Heart left ventricle (tissue), 13 donors: ENCODE measurements at regions not wholly inside any gene's neighbourhood (a gene's known extent, or its start where the extent isn't known, plus 50 kb on each side); places are given as distances from the start of the nearest gene placed in this dataset.

Experiments used
- POLR2A ChIP-seq, 2 donors: fragments of 450-650 bp; IDR thresholded peaks; one replicate each; pipeline ENCODE4 v1.6.1; 2017; ENCODE audit warnings: antibody characterized with exemption in 2 of 2, mild to moderate bottlenecking in 2 of 2, moderate library complexity in 2 of 2
- TF ChIP-seq, protein P1 (sequence below), 12 donors: fragments of 200-600 bp; sonication (generic) in 4 of 12; IDR thresholded peaks; one replicate each; pipeline versions ENCODE4 v1.5.0 to v1.8.0; 2018 to 2022; ENCODE audit warnings: antibody characterized with exemption in 12 of 12, mild to moderate bottlenecking in 5 of 12
- donor health status: ischemic (EF 13 %, LVEDD 7.1; RV severe dilation, severe dysfunction).
- donor health status: DM: no; HTN: yes; CAD: no.
- donor health status: DM: no; HTN: no; CAD: no.
- donor health status: ischemic (EF 25% LVEDD 6.9; RV normal size, moderate dysfunction).
- donor health status: ischemic (EF 25% LVEDD 5.7; RV mildly dilated, moderate dysfunction).
- donor health status: ischemic (EF 35%, LVEDD 5.7; RV mildly dilated, moderate dysfunction).
- donor health status: nonischemic (EF 11% LVEDD 7.7; RV severe dilation, severe dysfunction).
- donor health status: DM: yes; HTN: yes; CAD: no.
- donor health status: PGD.
- donor health status: ischemic (EF 29% LVEDD 5.4; RV normal size, mild dysfunction).
- donor health status: nonischemic (EF 23%, LVEDD 6.1; RV moderate dilation, normal function).

DNA sequence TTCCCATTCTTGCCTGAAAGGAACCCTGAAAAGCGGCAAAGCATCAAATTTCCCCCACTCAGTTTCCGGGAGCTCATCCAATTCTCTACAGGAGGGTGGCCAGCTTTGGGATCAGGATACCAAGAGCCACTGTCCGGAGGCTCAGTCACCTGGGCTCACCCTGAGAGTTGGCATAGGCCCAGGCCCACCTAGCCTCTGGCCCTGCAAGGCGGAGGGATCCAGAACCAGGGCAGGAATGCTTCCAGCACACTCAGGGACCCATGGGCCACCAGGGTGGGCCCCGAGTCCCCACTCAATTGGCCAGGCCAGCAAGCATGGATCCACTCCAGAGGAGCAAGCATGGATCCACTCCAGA, 432.9 kb upstream of the MYT1L start:
- TF ChIP-seq, protein P1, sequence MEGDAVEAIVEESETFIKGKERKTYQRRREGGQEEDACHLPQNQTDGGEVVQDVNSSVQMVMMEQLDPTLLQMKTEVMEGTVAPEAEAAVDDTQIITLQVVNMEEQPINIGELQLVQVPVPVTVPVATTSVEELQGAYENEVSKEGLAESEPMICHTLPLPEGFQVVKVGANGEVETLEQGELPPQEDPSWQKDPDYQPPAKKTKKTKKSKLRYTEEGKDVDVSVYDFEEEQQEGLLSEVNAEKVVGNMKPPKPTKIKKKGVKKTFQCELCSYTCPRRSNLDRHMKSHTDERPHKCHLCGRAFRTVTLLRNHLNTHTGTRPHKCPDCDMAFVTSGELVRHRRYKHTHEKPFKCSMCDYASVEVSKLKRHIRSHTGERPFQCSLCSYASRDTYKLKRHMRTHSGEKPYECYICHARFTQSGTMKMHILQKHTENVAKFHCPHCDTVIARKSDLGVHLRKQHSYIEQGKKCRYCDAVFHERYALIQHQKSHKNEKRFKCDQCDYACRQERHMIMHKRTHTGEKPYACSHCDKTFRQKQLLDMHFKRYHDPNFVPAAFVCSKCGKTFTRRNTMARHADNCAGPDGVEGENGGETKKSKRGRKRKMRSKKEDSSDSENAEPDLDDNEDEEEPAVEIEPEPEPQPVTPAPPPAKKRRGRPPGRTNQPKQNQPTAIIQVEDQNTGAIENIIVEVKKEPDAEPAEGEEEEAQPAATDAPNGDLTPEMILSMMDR (IDR thresholded peaks at IDR 0.05) = no peak
- TF ChIP-seq POLR2A (IDR thresholded peaks at IDR 0.05) = no peak
